T-cell (primary cell): ENCODE measurements at regions not wholly inside any gene's neighbourhood (a gene's known extent, or its start where the extent isn't known, plus 50 kb on each side); places are given as distances from the start of the nearest gene placed in this dataset.

Experiments used
- ATAC-seq, 4 experiments: fragments of 200-7000 bp in 3 of 4; fragments of 150-1000 bp in 1 of 4; cut with Tn5 transposase; replicated peaks in 1 of 4; 1 replicate in 3 of 4; 2 replicates in 1 of 4; pipeline ENCODE4 v1.10.0; 2021; ENCODE audit warnings: moderate library complexity in 3 of 4, mild to moderate bottlenecking in 2 of 4, moderate number of reproducible peaks in 1 of 4
- CTCF ChIA-PET, 2 donors: fragments of 300-600 bp; sonication (Branson Sonifier 250); formaldehyde crosslinking; loops; one replicate each; lab custom pipeline; 2022; ENCODE audit warnings: antibody characterized with exemption in 2 of 2; lab: Charles Lee
- POLR2A ChIA-PET, 2 donors: fragments of 300-600 bp; sonication (Branson Sonifier 250); formaldehyde crosslinking; loops; one replicate each; lab custom pipeline; 2022; ENCODE audit warnings: antibody characterized with exemption in 2 of 2; lab: Charles Lee
- DNase-seq, 35 experiments: peaks; one replicate each; pipeline versions ENCODE4 v3.0.0 to v3.0.0-alpha.2; 2013 to 2023
- H3K27ac ChIP-seq: one replicate; pipeline ENCODE4 v1.5.1; 2013; ENCODE audit warnings: low read length
- H3K27me3 ChIP-seq, 2 experiments: replicated peaks in 1 of 2; 1 replicate in 1 of 2; 2 replicates in 1 of 2; pipeline versions ENCODE4 v1.6.1 to v1.7.0; 2013; ENCODE audit warnings: low read length in 1 of 2, mixed read lengths in 1 of 2; ENCODE audit not compliant: control insufficient read depth in 2 of 2, insufficient read depth in 2 of 2; ENCODE audit errors: extremely low read depth in 1 of 2
- H3K36me3 ChIP-seq, 2 donors: 1 replicate in 1 of 2; 2 replicates in 1 of 2; pipeline versions ENCODE4 v1.6.1 to v1.7.0; 2013; ENCODE audit warnings: low read length in 1 of 2; ENCODE audit not compliant: control insufficient read depth in 2 of 2, insufficient read depth in 1 of 2; ENCODE audit errors: extremely low read depth in 1 of 2
- H3K4me1 ChIP-seq, 2 experiments: 1 replicate in 1 of 2; 2 replicates in 1 of 2; pipeline versions ENCODE4 v1.6.1 to v1.7.0; 2013; ENCODE audit warnings: low read length in 2 of 2, mixed read lengths in 1 of 2; ENCODE audit not compliant: insufficient read depth in 2 of 2, control insufficient read depth in 1 of 2; ENCODE audit errors: extremely low read depth in 1 of 2
- H3K4me3 ChIP-seq, 2 donors: 1 replicate in 1 of 2; 2 replicates in 1 of 2; pipeline versions ENCODE4 v1.5.1 to v1.7.0; 2013; ENCODE audit warnings: mild to moderate bottlenecking in 2 of 2, low read length in 1 of 2, moderate library complexity in 1 of 2; ENCODE audit not compliant: control insufficient read depth in 1 of 2; ENCODE audit errors: extremely low read depth in 1 of 2
- H3K9me3 ChIP-seq: 2 replicates; pipeline ENCODE4 v1.7.0; 2013
- H3K27ac Mint-ChIP-seq, 2 donors: one replicate each; pipeline ENCODE4 v1.8.0; 2020 to 2021; ENCODE audit warnings: mild to moderate bottlenecking in 2 of 2, mixed read lengths in 2 of 2
- H3K27me3 Mint-ChIP-seq, 2 donors: one replicate each; pipeline ENCODE4 v1.8.0; 2021 to 2022; ENCODE audit warnings: mixed read lengths in 2 of 2
- H3K36me3 Mint-ChIP-seq: one replicate; pipeline ENCODE4 v1.8.0; 2021; ENCODE audit warnings: mixed read lengths
- H3K4me1 Mint-ChIP-seq, 3 donors: one replicate each; pipeline ENCODE4 v1.8.0; 2020 to 2022; ENCODE audit warnings: mixed read lengths in 3 of 3, mild to moderate bottlenecking in 1 of 3
- H3K4me3 Mint-ChIP-seq, 3 donors: one replicate each; pipeline ENCODE4 v1.8.0; 2020 to 2022; ENCODE audit warnings: mild to moderate bottlenecking in 3 of 3, mixed read lengths in 3 of 3, moderate library complexity in 3 of 3
- H3K9me3 Mint-ChIP-seq, 3 donors: one replicate each; pipeline ENCODE4 v1.8.0; 2020 to 2022; ENCODE audit warnings: mixed read lengths in 3 of 3
- WGBS: methylation state at CpG from one replicate; pipeline ENCODE4 v1.1.5; 2013; ENCODE audit warnings: missing lambda C conversion rate; ENCODE audit not compliant: insufficient coverage; 5-methylcytosine and 5-hydroxymethylcytosine counted together

GRCh38 chr5:155508673-155509072 lies 495.1 kb downstream of the KIF4B start:
- H3K9me3 ChIP-seq = no peaks in the 10 kb centered on the region
- H3K4me3 ChIP-seq = no peak overlapping the region
- POLR2A ChIA-PET = interaction anchor here in 1 of 2 donors (0.7 kb wide), 1 partner anchor 1550 kb away, joined by 3 read pairs; no protein-coding TSS in a partner anchor
- no CpG with 5 or more reads among the region's 3 CpGs for WGBS
- no peak overlapping the region for H3K27ac ChIP-seq
- H3K27me3 ChIP-seq = no peaks in the 10 kb centered on the region
- Mint-ChIP-seq H3K27me3 (peaks cover 0 to 4% of the 10 kb centered on the region in 2 donors), H3K27ac (no peak overlapping the region), H3K9me3 (peaks cover 0 to 3% (median 0%) of the 10 kb centered on the region in 3 donors), H3K36me3 (no peaks in the 10 kb centered on the region), H3K4me3 (no peak overlapping the region), H3K4me1 (no peaks in the 10 kb centered on the region)
- DNase-seq (no peak), ATAC-seq (no peak)
- no peaks in the 10 kb centered on the region for H3K36me3 ChIP-seq
- H3K4me1 ChIP-seq = no peaks in the 10 kb centered on the region
- CTCF ChIA-PET = no interaction called here

- H3K27me3 ChIP-seq = no peaks in the 10 kb centered on the region
- Mint-ChIP-seq H3K9me3 (peaks cover 0 to 7% (median 0%) of the 10 kb centered on the region in 3 donors), H3K4me1 (no peaks in the 10 kb centered on the region), H3K27me3 (peaks cover 0 to 4% of the 10 kb centered on the region in 2 donors), H3K4me3 (no peak overlapping the region), H3K27ac (no peak overlapping the region), H3K36me3 (no peaks in the 10 kb centered on the region)
- ChIA-PET CTCF (no interaction called here), POLR2A (no interaction called here)
- no peaks in the 10 kb centered on the region for H3K4me1 ChIP-seq
- no peak for DNase-seq
- no CpG with 5 or more reads among the region's 1 CpG for WGBS
- no peak overlapping the region for H3K27ac ChIP-seq
- no peaks in the 10 kb centered on the region for H3K9me3 ChIP-seq
- no peak overlapping the region for H3K4me3 ChIP-seq
- no peaks in the 10 kb centered on the region for H3K36me3 ChIP-seq
- ATAC-seq = no peak
Measured at GRCh38 chr5:155512329-155512728, 498.8 kb downstream of the KIF4B start.

- Histone ChIP-seq H3K27ac (no peak overlapping the region), H3K36me3 (no peaks in the 10 kb centered on the region), H3K9me3 (no peaks in the 10 kb centered on the region), H3K27me3 (no peaks in the 10 kb centered on the region), H3K4me3 (no peak overlapping the region), H3K4me1 (no peaks in the 10 kb centered on the region)
- ATAC-seq = no peak
- Mint-ChIP-seq H3K9me3 (peaks cover 0 to 17% (median 2%) of the 10 kb centered on the region in 3 donors), H3K4me1 (no peaks in the 10 kb centered on the region), H3K4me3 (no peak overlapping the region), H3K27ac (no peak overlapping the region), H3K27me3 (peaks cover 0 to 4% of the 10 kb centered on the region in 2 donors), H3K36me3 (no peaks in the 10 kb centered on the region)
- DNase-seq = no peak
- WGBS = 80% methylated on average over 1 of the region's 2 CpGs
- ChIA-PET CTCF (no interaction called here), POLR2A (no interaction called here)
Measured at GRCh38 chr5:155514105-155514563, 500.6 kb downstream of the KIF4B start.

- DNase-seq (no peak), ATAC-seq (no peak)
- Mint-ChIP-seq H3K27me3 (peaks cover 0 to 2% of the 10 kb centered on the region in 2 donors), H3K27ac (no peak overlapping the region), H3K4me1 (no peaks in the 10 kb centered on the region), H3K9me3 (peaks cover 0 to 14% (median 10%) of the 10 kb centered on the region in 3 donors), H3K36me3 (no peaks in the 10 kb centered on the region), H3K4me3 (no peak overlapping the region)
- Histone ChIP-seq H3K4me3 (no peak overlapping the region), H3K36me3 (no peaks in the 10 kb centered on the region), H3K27me3 (peaks cover 0 to 2% of the 10 kb centered on the region in 2 experiments), H3K4me1 (no peaks in the 10 kb centered on the region), H3K27ac (no peak overlapping the region), H3K9me3 (no peaks in the 10 kb centered on the region)
- POLR2A ChIA-PET = no interaction called here
- CTCF ChIA-PET = no interaction called here
- WGBS = no CpG with 5 or more reads among the region's 1 CpG
Measured at GRCh38 chr5:155522540-155522939, 509.0 kb downstream of the KIF4B start.

GRCh38 chr5:155529362-155529761 lies 515.8 kb downstream of the KIF4B start:
- ChIA-PET POLR2A (no interaction called here), CTCF (no interaction called here)
- no peaks in the 10 kb centered on the region for H3K4me1 Mint-ChIP-seq
- no peak for ATAC-seq
- H3K36me3 ChIP-seq = no peaks in the 10 kb centered on the region
- H3K27me3 ChIP-seq = no peaks in the 10 kb centered on the region
- no peak overlapping the region for H3K27ac Mint-ChIP-seq
- no peaks in the 10 kb centered on the region for H3K9me3 ChIP-seq
- no peaks in the 10 kb centered on the region for H3K9me3 Mint-ChIP-seq
- WGBS = no CpG with 5 or more reads among the region's 2 CpGs
- no peaks in the 10 kb centered on the region for H3K36me3 Mint-ChIP-seq
- H3K27ac ChIP-seq = no peak overlapping the region
- H3K27me3 Mint-ChIP-seq = peaks cover 0 to 2% of the 10 kb centered on the region in 2 donors
- DNase-seq = no peak
- H3K4me3 Mint-ChIP-seq = no peak overlapping the region
- H3K4me1 ChIP-seq = no peaks in the 10 kb centered on the region
- no peak overlapping the region for H3K4me3 ChIP-seq

- H3K27ac Mint-ChIP-seq = no peak overlapping the region
- no peaks in the 10 kb centered on the region for H3K9me3 ChIP-seq
- no peaks in the 10 kb centered on the region for H3K4me1 ChIP-seq
- ATAC-seq (no peak), DNase-seq (no peak)
- ChIA-PET CTCF (no interaction called here), POLR2A (no interaction called here)
- no peak overlapping the region for H3K27ac ChIP-seq
- H3K27me3 Mint-ChIP-seq = no peaks in the 10 kb centered on the region
- no peaks in the 10 kb centered on the region for H3K36me3 ChIP-seq
- no peaks in the 10 kb centered on the region for H3K9me3 Mint-ChIP-seq
- no peaks in the 10 kb centered on the region for H3K4me1 Mint-ChIP-seq
- no peaks in the 10 kb centered on the region for H3K36me3 Mint-ChIP-seq
- no peak overlapping the region for H3K4me3 Mint-ChIP-seq
- no peak overlapping the region for H3K4me3 ChIP-seq
- no peaks in the 10 kb centered on the region for H3K27me3 ChIP-seq
Measured at GRCh38 chr5:155530046-155530445, 516.5 kb downstream of the KIF4B start.
